ENCODE measurements at regions not wholly inside any gene's neighbourhood (a gene's known extent, or its start where the extent isn't known, plus 50 kb on each side); places are given as distances from the start of the nearest gene placed in this dataset.

DNA sequence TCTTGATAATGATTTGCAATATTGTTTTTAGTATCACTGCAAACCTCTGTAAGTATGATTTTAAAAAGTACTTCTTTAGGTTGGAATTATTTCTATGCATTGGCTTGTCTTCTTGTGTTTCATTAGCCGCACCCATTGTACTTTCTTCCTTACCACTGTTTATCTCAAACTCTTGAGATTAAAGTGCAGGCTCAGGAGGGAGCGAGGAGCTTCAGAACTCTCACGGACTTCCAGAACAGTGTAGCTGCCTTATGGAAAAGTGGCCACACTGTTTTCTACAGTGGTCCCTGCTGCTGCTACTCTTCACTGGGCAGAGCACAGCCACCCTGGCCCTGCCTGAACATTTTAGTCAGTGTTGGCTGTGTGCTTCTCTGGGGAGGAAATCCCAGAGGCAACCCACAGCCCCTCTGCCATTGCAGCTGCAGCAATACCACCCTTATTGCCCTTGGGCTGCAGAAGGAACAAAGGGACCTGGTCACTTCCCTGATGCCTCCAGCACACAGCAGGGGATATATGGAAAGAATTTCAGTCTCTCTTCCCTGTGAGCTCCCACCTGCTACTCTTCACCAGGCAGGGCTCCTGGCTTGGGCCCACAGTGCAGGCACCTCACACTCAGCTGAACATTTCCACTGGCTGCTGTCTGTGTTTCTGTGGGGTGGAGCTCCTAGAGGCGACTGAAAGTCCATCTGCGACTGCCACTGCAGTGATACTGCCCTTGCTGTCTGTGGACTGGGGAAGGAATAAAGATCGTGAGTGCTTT, 91.7 kb upstream of the MAP3K4 start:
- no peak for DNase-seq (ENCODE audit: low read depth, low spot score)

DNA sequence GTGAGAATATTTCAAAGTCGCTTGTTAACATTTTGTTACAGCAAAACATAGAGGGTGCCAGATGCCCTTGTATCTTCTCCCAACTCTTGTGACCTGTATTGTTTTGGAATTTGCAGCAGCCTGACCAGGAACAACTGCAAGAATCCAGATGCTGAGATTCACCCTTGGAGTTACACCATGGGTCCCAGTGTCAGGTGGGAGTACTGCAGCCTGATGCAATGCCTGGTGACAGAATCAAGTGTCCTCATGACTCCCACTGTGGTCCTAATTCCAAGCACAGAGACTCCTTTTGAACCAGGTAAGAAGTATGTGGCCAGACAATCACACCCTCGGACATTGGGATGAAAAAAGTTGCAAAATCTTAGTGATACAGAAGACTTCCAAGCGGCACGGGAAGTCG, 79.6 kb upstream of the MAP3K4 start:
- DNase-seq (ENCODE audit: low read depth, low spot score): no peak

DNA sequence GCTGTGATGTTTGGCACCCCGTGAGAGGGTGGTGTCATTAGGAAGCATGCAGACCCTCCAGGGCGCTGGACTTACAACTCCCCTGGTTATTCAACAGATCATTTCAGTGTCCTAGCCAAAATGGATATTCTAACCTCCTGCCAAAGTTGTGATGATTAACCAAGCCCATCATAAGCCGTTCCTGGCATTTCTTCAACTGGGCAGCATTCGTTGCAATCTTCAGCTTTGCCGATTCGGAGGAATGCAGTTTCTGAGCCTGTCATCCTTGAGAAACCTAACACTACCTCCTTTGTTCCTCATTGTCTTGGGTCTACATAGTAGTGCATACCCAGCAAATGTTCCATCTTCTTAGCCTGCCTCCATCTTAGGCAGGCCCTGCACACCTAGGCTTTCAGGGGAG, 79.2 kb upstream of the MAP3K4 start:
- no peak for DNase-seq (ENCODE audit: low read depth, low spot score)

DNA sequence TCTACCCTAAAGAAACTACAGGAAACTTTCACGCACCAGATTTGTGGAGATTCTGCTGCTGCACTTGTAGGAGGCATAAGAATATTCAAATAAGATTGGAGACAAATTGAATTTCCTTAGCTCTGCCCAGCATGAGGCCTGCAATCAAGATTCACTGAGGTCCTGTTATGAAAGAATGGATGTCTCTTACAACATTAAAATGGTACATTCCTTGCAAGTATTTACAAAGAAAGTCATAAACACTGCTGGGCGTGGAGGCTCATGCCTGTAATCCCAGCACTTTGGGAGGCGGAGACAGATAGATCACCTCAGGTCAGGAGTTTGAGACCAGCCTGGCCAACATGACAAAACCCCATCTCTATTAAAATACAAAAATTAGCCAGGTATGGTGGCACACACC, 74.0 kb upstream of the MAP3K4 start:
- no peak for DNase-seq (ENCODE audit: low read depth, low spot score)

GRCh38 chr6:160919723-160920440, 71.7 kb upstream of the MAP3K4 start:
- DNase-seq (ENCODE audit: low read depth, low spot score): peak; percentile 10

DNA sequence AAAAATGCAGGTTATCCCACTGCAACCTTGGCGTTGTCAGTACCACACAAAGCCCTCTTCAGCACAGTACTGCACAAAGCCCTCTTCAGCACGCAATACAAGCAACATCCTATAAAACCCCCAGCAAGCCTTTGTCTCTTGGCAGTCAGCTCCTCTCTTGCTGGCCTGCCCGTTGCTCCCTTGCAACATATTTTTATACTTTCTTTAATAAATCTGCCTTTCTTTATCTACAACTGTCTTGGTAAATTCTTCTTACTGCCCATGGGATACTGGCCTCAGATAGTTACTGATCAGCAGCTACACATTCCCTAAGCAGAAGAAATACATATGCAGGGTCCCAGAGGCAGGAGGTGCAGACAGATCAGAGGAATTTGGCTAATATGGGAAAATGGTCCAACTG, 70.5 kb upstream of the MAP3K4 start:
- no peak for DNase-seq (ENCODE audit: low read depth, low spot score)

- DNase-seq (ENCODE audit: low read depth, low spot score): no peak
Observed at GRCh38 chr6:160926281-160927276, 65.0 kb upstream of the MAP3K4 start.

GRCh38 chr6:160927416-160927815, 64.2 kb upstream of the MAP3K4 start:
- DNase-seq (ENCODE audit: low read depth, low spot score): no peak

DNA sequence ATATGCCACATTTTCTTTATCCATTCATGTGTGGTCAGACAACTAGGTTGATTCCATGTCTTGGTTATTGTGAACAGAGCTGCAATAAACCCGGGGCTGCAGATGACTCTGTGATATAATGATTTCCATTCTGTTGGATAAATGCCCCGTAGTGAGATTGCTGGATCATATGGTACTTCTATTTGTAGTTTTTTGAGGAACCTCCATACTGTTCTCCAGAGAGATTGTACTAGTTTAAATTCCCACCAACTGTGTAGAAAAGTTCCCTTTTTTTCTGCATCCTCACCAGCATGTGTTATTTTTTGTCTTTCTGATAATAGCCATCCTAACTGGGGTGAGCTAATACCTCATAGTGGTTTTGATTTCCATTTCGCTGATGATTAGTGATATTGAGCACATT, 62.2 kb upstream of the MAP3K4 start:
- DNase-seq (ENCODE audit: low read depth, low spot score): no peak

DNA sequence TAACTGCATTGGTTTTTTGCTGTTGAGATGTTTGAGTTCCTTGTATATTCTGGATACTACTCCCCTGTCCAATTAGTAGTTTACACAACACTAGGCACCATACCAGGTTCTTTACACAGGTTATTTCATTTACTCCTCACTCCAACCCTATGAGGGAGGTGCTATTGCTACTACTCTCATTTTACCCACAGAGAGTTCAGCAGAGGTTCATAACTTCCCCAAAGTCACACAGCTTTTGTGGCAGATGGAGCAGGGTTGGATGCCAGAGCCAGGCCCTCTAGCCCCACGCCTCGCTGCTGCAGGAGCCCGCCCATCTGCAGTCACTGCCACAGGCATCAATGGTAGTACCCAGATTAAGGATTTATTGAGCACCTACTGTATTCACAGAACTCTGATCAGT, 61.7 kb upstream of the MAP3K4 start:
- DNase-seq (ENCODE audit: low read depth, low spot score): no peak

DNA sequence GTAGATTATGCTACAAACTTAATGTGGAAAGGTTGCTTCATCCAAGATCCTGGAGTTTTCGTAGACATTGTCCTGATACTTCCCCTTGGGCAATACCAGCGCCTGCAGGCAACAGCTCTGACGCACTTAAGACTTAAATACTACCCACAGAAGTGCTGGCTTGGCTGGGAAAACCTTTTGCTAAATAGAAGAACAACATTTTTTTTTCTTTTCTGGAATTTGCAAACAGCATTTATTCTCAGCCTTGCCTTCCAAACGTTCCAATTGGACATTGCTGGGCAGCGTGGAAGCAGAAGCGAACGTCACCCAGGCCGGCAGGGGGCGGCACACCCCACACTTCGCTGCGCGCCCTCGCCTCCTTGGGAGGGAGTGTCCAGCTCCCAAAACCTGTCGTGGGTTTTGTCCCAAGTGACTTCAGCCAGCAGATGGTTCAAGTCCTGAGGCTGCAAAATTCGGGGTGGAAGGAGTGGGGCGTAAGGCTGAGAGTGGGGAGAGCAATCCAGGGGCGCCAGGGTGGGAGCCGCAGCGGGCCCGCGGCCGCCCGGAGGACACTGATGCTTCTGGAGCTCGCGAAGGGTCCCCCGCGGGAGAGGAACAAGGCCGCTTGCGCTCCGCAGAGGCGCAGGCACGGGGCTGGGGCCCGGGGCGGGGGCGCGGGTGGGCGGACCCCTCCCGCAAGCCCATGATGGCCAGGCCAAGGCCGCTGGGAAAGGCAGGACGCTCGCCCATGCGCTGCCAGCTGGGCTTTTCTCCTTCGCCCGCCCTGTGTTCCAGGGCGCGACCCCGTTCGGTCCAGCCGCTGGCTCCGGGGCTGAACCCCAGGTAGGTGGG, 60.8 kb upstream of the MAP3K4 start:
- peak; percentile 32 for DNase-seq (ENCODE audit: low read depth, low spot score)

- DNase-seq (ENCODE audit: low read depth, low spot score): no peak
Observed at GRCh38 chr6:160931378-160932310, 59.9 kb upstream of the MAP3K4 start.

DNA sequence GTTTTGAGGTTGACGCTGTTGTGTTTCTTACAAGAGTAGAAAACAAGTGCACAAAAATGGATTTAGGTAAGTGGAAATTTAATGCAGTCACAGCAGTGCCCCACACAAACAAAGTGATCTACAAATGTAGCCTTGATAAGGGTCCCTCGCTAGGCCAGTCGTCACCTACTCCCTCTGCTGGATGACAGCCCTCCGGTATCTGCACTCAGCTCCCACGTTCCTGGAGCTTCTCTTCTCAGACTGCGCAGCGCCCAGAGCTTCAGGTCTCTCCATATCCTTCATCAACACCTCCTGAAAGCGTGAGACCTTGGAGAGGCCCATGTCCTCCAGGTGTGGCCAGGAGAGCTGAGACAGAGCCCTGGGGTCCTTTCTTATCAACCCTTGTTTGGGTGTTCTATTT, 58.3 kb upstream of the MAP3K4 start:
- DNase-seq (ENCODE audit: low read depth, low spot score): no peak

- no peak for DNase-seq (ENCODE audit: low read depth, low spot score)
Observed at GRCh38 chr6:160934157-160934556, 57.4 kb upstream of the MAP3K4 start.

DNA sequence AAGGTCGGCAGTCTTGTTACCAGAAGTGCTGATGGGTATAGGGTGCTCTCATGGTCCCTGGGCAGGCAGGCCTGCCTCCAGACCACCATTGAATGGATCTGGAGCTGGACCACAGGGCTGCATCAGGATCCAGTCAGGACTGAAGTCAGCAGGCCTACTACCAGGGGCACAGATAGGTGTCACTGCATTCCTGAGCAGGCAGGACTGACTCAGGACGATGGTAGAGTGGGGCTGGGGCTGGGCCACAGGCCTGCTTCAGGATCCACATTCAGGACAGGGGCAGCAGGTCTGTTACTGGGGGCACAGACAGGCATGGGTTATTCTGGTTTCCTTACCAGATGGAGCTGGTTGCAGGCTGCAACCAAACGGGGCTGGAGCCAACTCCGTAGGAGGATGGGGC, 51.4 kb upstream of the MAP3K4 start:
- no peak for DNase-seq (ENCODE audit: low read depth, low spot score)
